IMR-90 (cell line): ENCODE measurements at regions not wholly inside any gene's neighbourhood (a gene's known extent, or its start where the extent isn't known, plus 50 kb on each side); places are given as distances from the start of the nearest gene placed in this dataset.

Experiments used
- ATAC-seq: fragments of 200-7000 bp; cut with Tn5 transposase; 2 replicates; pipeline ENCODE4 v1.9.1; 2020; ENCODE audit warnings: low read depth, mild to moderate bottlenecking, moderate library complexity
- BruUV-seq: library from RNA; stranded (reverse); fragments of 400-500 nt; replicated peaks from 2 replicates; lab custom pipeline; 2021; lab: Mats Ljungman, UMichigan
- CTCF ChIA-PET: fragments of 300-600 bp; formaldehyde crosslinking; extraction: SDS; loops from one replicate; lab custom pipeline; 2021; ENCODE audit warnings: antibody characterized with exemption; lab: Yijun Ruan, JAX
- POLR2A ChIA-PET: fragments of 300-600 bp; sonication (Branson Sonifier 250); formaldehyde crosslinking; loops from one replicate; lab custom pipeline; 2022; ENCODE audit warnings: antibody characterized with exemption; ENCODE audit not compliant: unreplicated experiment; lab: Charles Lee
- DNase-seq: peaks from one replicate; pipeline ENCODE4 v3.0.0; 2013
- H2AFZ ChIP-seq: replicated peaks from 2 replicates; pipeline ENCODE3; 2013; ENCODE audit warnings: low read length, mild to moderate bottlenecking; ENCODE audit not compliant: poor library complexity
- H2AK5ac ChIP-seq: 2 replicates; pipeline ENCODE4 v1.6.1; 2013; ENCODE audit warnings: low read depth, low read length, inconsistent platforms
- H2AK9ac ChIP-seq: replicated peaks from 2 replicates; pipeline ENCODE3; 2013; ENCODE audit warnings: mild to moderate bottlenecking, low read depth, low read length, moderate library complexity; ENCODE audit not compliant: poor library complexity
- H2BK120ac ChIP-seq: 2 replicates; pipeline ENCODE4 v1.6.1; 2013; ENCODE audit warnings: low read depth, low read length, inconsistent platforms
- H2BK15ac ChIP-seq: 3 replicates; pipeline ENCODE4 v1.6.1; 2013; ENCODE audit warnings: low read depth, low read length, inconsistent platforms
- H2BK20ac ChIP-seq: 2 replicates; pipeline ENCODE4 v1.6.1; 2013; ENCODE audit warnings: low read depth, mild to moderate bottlenecking, inconsistent platforms, low read length, moderate library complexity
- H2BK5ac ChIP-seq: 2 replicates; pipeline ENCODE4 v1.6.1; 2013; ENCODE audit warnings: mild to moderate bottlenecking, low read depth, low read length, inconsistent platforms; ENCODE audit not compliant: poor library complexity, severe bottlenecking
- H3K14ac ChIP-seq: replicated peaks from 2 replicates; pipeline ENCODE4 v1.6.1; 2013; ENCODE audit warnings: low read depth, low read length, inconsistent platforms
- H3K18ac ChIP-seq: 2 replicates; pipeline ENCODE4 v1.6.1; 2013; ENCODE audit warnings: low read depth, low read length, control low read depth
- H3K23ac ChIP-seq: 2 replicates; pipeline ENCODE4 v1.6.1; 2013; ENCODE audit warnings: low read depth, low read length, inconsistent platforms
- H3K27ac ChIP-seq: 2 replicates; pipeline ENCODE4 v1.5.1; 2013; ENCODE audit warnings: mild to moderate bottlenecking, control low read depth, low read length; ENCODE audit not compliant: insufficient read depth
- H3K27me3 ChIP-seq: 2 replicates; pipeline ENCODE4 v1.6.1; 2013; ENCODE audit warnings: low read length; ENCODE audit not compliant: control insufficient read depth, insufficient read depth
- H3K36me3 ChIP-seq: 2 replicates; pipeline ENCODE4 v1.6.1; 2013; ENCODE audit warnings: low read length, mixed read lengths; ENCODE audit not compliant: control insufficient read depth, insufficient read depth
- H3K4ac ChIP-seq: 2 replicates; pipeline ENCODE4 v1.6.1; 2013; ENCODE audit warnings: low read depth, low read length, inconsistent platforms
- H3K4me1 ChIP-seq: 2 replicates; pipeline ENCODE4 v1.6.1; 2013; ENCODE audit warnings: low read length, mixed read lengths; ENCODE audit not compliant: control insufficient read depth, insufficient read depth
- H3K4me2 ChIP-seq: 2 replicates; pipeline ENCODE4 v1.6.1; 2013; ENCODE audit warnings: low read depth, mild to moderate bottlenecking, control low read depth, low read length, moderate library complexity
- H3K4me3 ChIP-seq: 2 replicates; pipeline ENCODE4 v1.5.1; 2013; ENCODE audit warnings: low read depth, mild to moderate bottlenecking, control low read depth, low read length, moderate library complexity; ENCODE audit not compliant: insufficient read depth
- H3K56ac ChIP-seq: 2 replicates; pipeline ENCODE4 v1.6.1; 2013; ENCODE audit warnings: low read length, inconsistent platforms; ENCODE audit not compliant: insufficient read depth; ENCODE audit errors: extremely low read depth
- H3K79me1 ChIP-seq, 2 experiments: 2 replicates each; pipeline ENCODE4 v1.6.1; 2013; ENCODE audit warnings: low read length in 2 of 2, inconsistent platforms in 1 of 2, low read depth in 1 of 2
- H3K9ac ChIP-seq: 2 replicates; pipeline ENCODE4 v1.6.1; 2013; ENCODE audit warnings: low read depth, low read length, control low read depth
- H3K9me1 ChIP-seq: 2 replicates; pipeline ENCODE4 v1.6.1; 2013; ENCODE audit warnings: low read length, inconsistent platforms; ENCODE audit not compliant: insufficient read depth
- H3K9me3 ChIP-seq: 2 replicates; pipeline ENCODE4 v1.6.1; 2013; ENCODE audit warnings: low read length; ENCODE audit not compliant: control insufficient read depth, insufficient read depth
- H4K20me1 ChIP-seq: 2 replicates; pipeline ENCODE4 v1.6.1; 2013; ENCODE audit warnings: low read length, inconsistent platforms; ENCODE audit not compliant: insufficient read depth
- H4K5ac ChIP-seq: 2 replicates; pipeline ENCODE4 v1.6.1; 2013; ENCODE audit warnings: mild to moderate bottlenecking, low read depth, low read length, control low read depth
- H4K8ac ChIP-seq, 2 experiments: 2 replicates each; pipeline ENCODE4 v1.6.1; 2013; ENCODE audit warnings: low read depth in 2 of 2, low read length in 2 of 2, control low read depth in 1 of 2, inconsistent platforms in 1 of 2
- H4K91ac ChIP-seq: 2 replicates; pipeline ENCODE4 v1.6.1; 2013; ENCODE audit warnings: low read depth, low read length, inconsistent platforms; ENCODE audit not compliant: insufficient read depth
- BHLHE40 ChIP-seq: fragments of 150-350 bp; IDR thresholded peaks from 2 replicates; pipeline ENCODE4 v1.6.1; 2016; ENCODE audit warnings: mild to moderate bottlenecking, low read depth, low read length
- CEBPB ChIP-seq: IDR thresholded peaks from 2 replicates; pipeline ENCODE4 v1.6.1; 2012; ENCODE audit warnings: low read depth, low read length, improper control_type of control experiment
- CTCF ChIP-seq: conservative IDR thresholded peaks from 2 replicates; pipeline ENCODE4 v1.5.1; 2012; ENCODE audit warnings: mild to moderate bottlenecking, low read depth, low read length, improper control_type of control experiment
- FOS ChIP-seq: fragments of 150-350 bp; IDR thresholded peaks from 2 replicates; pipeline ENCODE4 v1.6.1; 2016; ENCODE audit warnings: low read depth, low read length
- MAFK ChIP-seq: IDR thresholded peaks from 2 replicates; pipeline ENCODE4 v1.6.1; 2012; ENCODE audit warnings: low read depth, low read length, improper control_type of control experiment
- MAZ ChIP-seq: IDR thresholded peaks from 2 replicates; pipeline ENCODE4 v1.6.1; 2012; ENCODE audit warnings: low read depth, mild to moderate bottlenecking, low read length, improper control_type of control experiment, moderate library complexity, borderline replicate concordance
- MXI1 ChIP-seq: IDR thresholded peaks from 2 replicates; pipeline ENCODE4 v1.6.1; 2012; ENCODE audit warnings: low read depth, mild to moderate bottlenecking, low read length, moderate library complexity, borderline replicate concordance
- RAD21 ChIP-seq: IDR thresholded peaks from 2 replicates; pipeline ENCODE4 v1.6.1; 2012; ENCODE audit warnings: low read length, improper control_type of control experiment
- RFX5 ChIP-seq: IDR thresholded peaks from 2 replicates; pipeline ENCODE4 v1.8.0; 2012; ENCODE audit warnings: low read depth, mild to moderate bottlenecking, low read length, moderate library complexity
- USF2 ChIP-seq: fragments of 150-350 bp; IDR thresholded peaks from 2 replicates; pipeline ENCODE4 v1.6.1; 2017; ENCODE audit warnings: mild to moderate bottlenecking, antibody characterized with exemption, low read length, low read depth
- WGBS, 2 experiments: methylation state at CpG; one replicate each; pipeline versions ENCODE4 v1.1.5 to v1.1.7; 2013; ENCODE audit warnings: missing lambda C conversion rate in 2 of 2; ENCODE audit not compliant: insufficient read length in 1 of 2; ENCODE audit errors: extremely low coverage in 2 of 2; 5-methylcytosine and 5-hydroxymethylcytosine counted together
- dilution Hi-C: fragments of 300-500 bp; cut with HindIII; formaldehyde crosslinking; loops from one replicate; pipeline ENCODE4 v1.14.3; 2018; ENCODE audit warnings: low sequenced_read_pairs; ENCODE audit not compliant: unreplicated experiment
- in situ Hi-C: fragments of 300-500 bp; cut with MboI; formaldehyde crosslinking; loops from 3 replicates; pipeline ENCODE4 v1.14.3; 2019; ENCODE audit warnings: low sequenced_read_pairs, inconsistent platforms, mixed read lengths
- intact Hi-C: fragments of 100-400 bp; cut with micrococcal nuclease; formaldehyde crosslinking; loops from 2 replicates; pipeline ENCODE4 v1.10.0; 2022

GRCh38 chr6:1087154-1087843, 224.6 kb upstream of the FOXQ1 start:
- H2BK5ac ChIP-seq: no peak overlapping the region
- peak overlapping the region; percentile 27 for H2BK20ac ChIP-seq
- H2AFZ ChIP-seq: peak overlapping the region; percentile 29
- H2AK5ac ChIP-seq: no peak overlapping the region
- peak overlapping the region; percentile 75 for H3K4me2 ChIP-seq
- H3K9me1 ChIP-seq: 0 out of 2 replicates have a peak, but pooled peaks cover 4% of the 10 kb centered on the region
- dilution Hi-C loops: no loop called here
- H3K27me3 ChIP-seq: no peaks in the 10 kb centered on the region
- peak overlapping the region; percentile 36 for H2BK120ac ChIP-seq
- H3K4me1 ChIP-seq: peaks cover 11% of the 10 kb centered on the region
- no CpG with 5 or more reads among the region's 11 CpGs for WGBS, 2 experiments
- H3K4me3 ChIP-seq: no peak overlapping the region
- peak overlapping the region; percentile 88 for H3K18ac ChIP-seq
- peak overlapping the region; percentile 61; the same call in 1 of the 2 replicates for H3K27ac ChIP-seq
- H3K23ac ChIP-seq: no peak overlapping the region
- peak overlapping the region; percentile 25; the same call in 1 of the 2 replicates for H4K91ac ChIP-seq
- no peak for DNase-seq
- no peak overlapping the region for H3K56ac ChIP-seq
- no TSS peak for BruUV-seq
- no peaks in the 10 kb centered on the region for H3K79me1 ChIP-seq
- H3K14ac ChIP-seq: peak overlapping the region; percentile 16
- in situ Hi-C loops: no loop called here
- H3K36me3 ChIP-seq: no peaks in the 10 kb centered on the region
- peak overlapping the region; percentile 74; the same call in 1 of the 3 replicates for H2BK15ac ChIP-seq
- H3K4ac ChIP-seq: peak overlapping the region; percentile 69
- peak; percentile 29; the same call in 1 of the 2 replicates for ATAC-seq
- peak overlapping the region; percentile 81; the same call in 1 of the 2 replicates for H4K5ac ChIP-seq
- CTCF ChIA-PET: interaction anchor here (0.6 kb wide), 2 partner anchors 127 to 294 kb away, joined by 3 read pairs; no protein-coding TSS in a partner anchor
- TF ChIP-seq MAFK (no peak), MAZ (no peak), FOS (no peak), RFX5 (no peak), MXI1 (no peak), RAD21 (no peak), CEBPB (no peak), BHLHE40 (no peak), USF2 (no peak), CTCF (no peak)
- no peak overlapping the region for H2AK9ac ChIP-seq
- POLR2A ChIA-PET: no interaction called here
- H3K9me3 ChIP-seq: no peaks in the 10 kb centered on the region
- H4K20me1 ChIP-seq: no peaks in the 10 kb centered on the region
- H3K9ac ChIP-seq: peak overlapping the region; percentile 67; the same call in 1 of the 2 replicates
- peak overlapping the region in 1 of 2 experiments; percentile 20; a peak in 1 of 4 replicates for H4K8ac ChIP-seq
- intact Hi-C loops: no loop called here
